NCI-H1694 treated with DMSO at 0.1 percent for 48 hours (cell line): ENCODE measurements at regions not wholly inside any gene's neighbourhood (a gene's known extent, or its start where the extent isn't known, plus 50 kb on each side); places are given as distances from the start of the nearest gene placed in this dataset.

Experiments
- DNase-seq: peaks from one replicate; lab custom pipeline; 2025; lab: John Stamatoyannopoulos, UW

DNA sequence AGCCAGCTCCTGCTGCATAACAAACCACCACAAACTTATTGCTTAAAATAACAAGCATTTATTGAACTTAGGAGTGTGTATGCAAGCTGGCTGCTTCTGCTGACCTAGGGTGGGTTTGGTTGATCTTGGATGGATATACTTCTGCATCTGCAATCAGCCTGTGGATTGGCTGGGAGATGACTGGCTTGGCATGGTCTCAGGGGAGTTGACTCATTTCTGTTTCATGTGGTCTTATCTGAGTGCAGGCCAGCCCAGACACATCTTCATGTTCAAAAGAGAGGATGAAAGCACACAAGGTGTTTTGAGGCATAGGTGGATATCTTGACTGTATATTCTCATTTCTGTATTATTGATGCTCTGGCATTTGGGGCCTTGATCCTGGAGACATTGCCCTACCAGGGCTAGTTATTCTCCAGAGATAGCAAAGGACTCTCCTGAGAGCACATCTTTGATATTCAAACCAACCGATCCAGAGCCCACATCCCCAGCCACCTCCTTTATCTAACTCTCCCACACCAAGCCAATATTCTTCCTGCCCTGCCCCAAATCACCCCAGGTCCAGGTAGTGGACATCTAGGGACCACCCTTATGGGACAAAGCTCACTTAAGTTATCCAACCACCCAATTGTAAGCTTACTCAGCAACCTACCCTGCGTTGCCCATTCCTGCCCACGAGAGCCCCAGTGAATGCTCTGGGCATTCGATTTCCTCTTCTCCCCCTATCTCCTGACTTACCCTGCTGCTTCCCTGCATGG, 350.8 kb downstream of the PTPRU start:
- DNase-seq = no peak

DNA sequence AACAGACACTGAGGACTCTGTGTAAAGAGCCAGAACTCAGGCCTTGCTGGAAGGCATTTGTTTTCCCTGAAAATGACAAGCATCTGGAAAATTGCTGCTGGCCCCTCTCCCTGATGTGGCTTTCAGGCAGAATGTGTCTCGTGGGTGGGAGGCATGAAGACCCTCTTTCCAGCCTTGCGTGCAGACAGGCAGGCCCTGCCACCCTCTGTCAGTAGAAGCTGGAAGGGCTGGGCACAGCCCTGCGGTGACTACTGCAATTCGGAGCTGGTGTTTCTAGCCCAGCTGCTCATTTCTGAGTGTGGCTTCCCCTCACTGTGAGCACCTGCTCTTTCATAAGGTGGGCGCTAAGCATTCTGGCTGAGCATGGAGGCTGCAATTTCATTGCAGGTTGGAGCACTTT, 349.9 kb downstream of the PTPRU start:
- DNase-seq = no peak

DNA sequence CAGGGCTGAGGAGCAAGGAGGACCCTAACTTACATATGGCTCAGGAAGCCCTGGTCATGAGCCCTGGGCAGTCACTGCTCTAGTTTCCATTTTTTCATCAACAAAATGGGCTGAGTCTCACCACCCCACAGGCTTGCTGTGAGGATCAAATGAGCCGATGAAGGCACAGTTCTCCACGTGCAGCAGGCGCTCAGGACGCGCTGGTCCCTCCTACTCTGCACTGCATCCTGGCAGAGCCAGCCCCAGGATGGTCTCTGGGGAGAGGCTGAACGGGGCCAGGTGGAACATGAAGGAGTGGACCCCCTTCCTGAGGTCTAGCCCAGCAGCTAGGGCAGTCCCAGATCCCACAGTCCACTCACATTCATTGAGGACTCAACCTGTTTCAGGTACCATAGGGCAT, 349.3 kb downstream of the PTPRU start:
- DNase-seq = no peak

DNA sequence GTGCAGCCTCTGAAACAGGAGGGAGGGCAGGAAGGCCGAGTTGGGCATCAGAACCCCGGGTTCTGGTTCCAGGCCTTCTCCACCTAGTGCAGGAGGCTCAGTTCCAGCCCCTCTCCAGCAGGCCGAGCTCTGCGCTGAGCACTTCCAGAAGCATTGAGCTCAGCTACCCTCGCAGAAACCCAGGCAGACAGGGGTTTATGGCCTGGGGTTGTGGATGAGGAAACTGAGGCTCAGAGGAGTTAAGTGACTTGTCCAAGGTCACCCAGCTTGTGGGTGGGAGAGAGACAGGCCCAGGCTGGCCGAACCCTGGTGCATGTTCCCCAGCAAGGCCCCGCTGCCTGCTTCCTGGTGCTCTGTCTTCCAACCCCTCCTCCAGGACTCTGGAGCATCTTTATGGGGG, 348.9 kb downstream of the PTPRU start:
- no peak for DNase-seq

DNA sequence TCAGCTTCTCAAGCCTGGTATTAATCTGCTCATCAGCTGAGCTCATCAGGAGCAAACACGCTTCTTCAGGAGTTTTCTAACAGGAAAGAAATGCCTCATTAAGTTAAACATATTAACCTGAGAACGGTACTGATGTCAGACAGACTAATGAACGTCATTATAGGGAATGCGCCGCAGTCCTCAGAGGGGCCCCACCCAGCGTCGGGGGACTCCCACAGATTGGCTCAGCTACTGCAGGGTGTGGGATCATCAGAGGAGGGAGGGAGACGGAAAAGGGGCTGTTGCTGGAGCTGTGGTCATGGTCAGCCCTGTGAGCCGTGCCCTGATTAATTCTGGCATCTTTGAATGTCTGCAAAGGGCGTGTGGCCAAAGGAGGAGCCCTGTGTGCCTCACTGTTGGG, 348.5 kb downstream of the PTPRU start:
- no peak for DNase-seq

DNA sequence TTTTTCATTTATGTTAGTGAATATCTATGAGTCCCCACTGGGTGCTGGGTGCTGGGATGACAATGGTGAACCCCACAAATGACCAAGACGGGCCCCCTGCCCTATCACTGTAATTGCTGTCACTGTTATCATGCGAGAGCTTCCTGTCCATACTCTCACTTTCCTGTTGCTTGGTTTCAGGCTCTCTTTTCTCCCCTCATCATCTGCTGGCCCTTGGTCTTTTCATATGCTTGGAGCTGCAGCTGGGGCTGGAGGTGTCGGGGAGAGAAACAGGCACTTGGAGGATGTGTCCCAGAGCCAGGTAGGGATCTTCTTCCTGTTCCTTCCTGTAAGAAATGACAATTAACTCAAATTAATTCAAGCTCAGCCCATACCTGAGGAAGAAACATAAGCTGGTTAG, 348.0 kb downstream of the PTPRU start:
- no peak for DNase-seq

DNA sequence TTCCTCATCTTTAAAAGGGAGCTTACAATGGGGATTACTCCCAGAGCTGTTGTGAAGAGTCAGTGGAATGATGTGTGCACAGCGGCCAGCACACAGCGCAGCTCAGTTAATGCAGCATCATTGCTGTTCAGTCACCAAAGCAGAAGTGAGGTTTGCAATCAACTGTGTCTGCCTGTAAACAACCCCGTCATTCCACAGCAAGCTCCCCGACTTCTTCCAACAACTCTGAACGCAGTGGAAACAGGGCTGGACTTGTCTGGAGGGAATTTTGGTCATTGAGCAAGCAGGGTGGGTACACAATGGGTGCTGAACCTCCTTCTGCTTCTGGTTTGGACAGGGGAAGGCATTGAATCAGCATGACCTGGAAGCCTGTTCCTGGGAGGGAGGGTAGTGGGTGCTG, 347.4 kb downstream of the PTPRU start:
- DNase-seq = no peak

DNA sequence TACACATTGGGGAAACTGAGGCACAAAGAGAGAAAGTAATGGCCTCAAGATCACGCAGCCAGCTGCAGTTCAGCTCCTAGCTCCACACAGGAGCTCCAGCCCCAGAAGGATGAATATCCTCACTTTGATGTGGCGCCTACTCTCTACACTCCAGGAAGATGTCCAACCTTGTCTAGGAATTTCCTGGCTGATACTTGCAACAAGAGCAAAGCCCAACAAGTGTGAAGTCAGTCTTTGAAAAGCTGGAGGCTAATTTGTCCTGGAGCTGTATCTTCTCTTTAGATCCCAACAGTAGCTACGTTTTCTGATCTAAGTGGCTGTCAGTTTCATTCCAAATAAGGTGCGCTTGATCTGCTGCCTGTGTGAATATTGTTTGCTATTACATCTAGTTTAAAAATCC, 344.9 kb downstream of the PTPRU start:
- DNase-seq = no peak

DNA sequence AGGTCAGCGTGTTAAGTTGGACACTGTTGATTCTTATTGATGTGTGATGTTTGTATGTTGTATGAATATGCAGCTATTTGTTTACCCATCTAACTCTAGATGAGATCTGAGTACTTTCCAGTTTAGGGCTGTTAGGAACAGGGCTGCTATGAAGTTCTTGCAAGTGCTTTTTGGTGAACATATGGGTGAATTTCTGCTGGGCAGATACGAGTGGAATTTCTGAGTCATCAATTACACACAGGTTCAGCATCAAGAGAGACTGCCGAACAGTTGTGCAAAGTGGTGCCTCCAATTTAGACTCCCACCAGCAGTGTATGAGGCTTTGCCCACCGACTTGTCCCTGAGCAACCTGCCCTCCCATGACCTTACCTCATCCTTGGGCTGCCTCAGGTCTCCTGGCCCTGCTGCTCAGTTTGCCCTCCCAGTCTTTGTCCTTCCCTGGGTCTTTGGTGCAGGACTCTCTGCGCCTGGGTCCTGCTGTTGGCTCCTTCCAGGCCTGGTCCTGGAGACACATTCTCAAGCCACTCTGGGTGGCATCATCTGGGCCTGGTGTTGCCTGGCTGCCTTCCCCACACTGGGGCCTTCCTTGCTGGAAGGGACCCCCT, 343.6 kb downstream of the PTPRU start:
- DNase-seq = peak; percentile 47

DNA sequence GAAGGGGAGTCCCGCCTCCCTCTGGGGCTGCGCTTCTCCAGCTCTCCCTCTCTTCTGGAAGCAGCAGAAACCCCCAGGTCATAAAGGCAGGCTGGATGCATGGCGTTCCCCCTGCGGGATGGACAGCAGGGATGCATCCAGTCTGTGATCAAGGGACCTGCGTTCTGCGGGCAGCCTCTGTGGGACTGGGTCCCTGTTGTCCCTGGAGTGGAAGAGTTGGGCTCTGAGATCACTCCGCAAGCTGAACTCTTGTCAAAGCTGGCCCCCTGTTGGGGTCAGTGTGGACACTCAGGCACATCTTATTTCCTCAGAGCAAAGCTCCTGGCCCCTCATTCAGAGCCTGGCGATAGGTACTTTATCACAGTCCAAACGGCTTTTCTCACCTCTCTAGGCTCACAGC, 341.2 kb downstream of the PTPRU start:
- DNase-seq = no peak

DNA sequence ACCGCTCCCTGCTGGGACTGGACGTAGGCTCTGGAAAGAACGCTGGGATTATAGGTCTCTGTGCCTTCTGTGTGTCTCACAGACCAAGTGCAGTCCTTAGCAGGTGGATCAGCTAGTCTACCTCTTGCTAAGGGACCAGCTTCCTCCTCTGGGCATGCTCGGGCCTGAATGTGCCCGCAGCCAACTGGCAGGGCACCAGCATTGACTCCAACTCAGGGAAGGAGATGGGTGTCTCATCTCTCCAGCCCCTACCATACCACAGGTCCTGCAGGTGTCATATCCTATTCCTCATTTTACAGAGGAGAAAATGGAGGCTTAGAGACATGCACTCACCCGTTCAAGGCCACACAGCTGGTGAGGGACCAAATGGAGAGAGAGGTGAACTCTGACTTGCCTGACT, 340.2 kb downstream of the PTPRU start:
- no peak for DNase-seq

DNA sequence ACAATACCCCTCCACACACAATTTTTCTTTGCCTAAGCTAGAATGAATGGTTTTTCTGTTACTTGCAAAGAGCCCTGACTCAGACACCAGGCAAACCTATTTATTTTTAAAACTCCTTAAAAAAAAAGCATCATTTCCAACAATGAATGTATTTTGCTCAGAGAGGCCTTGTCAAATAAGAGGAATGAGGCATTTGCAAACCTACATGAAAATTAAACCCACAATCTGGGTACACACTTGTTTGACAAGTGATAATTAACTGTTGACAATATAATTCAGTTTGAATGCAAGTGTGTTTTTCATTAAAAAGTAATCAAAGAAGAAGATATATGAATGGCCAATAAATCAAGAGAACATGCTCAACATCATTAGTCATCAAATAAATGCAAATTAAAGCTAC, 339.5 kb downstream of the PTPRU start:
- no peak for DNase-seq

DNA sequence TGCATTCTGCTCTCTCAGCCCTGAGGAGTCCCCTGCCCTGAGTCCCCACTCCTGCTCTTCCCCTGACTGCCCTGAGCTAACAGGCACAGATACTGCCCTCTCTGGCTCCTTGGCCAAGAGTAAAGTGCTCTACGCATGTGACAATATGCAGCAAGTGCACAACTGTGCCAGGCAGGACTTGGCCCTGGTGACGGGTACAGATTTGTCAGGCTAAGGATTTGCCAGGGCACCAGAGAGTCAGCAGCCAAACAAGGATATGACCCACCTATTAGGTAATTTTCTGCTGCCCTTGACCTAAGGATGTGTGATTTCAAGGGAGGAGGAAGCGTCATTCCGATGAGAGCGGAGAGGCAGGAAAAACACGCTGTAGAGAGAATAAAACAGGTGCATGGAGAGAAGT, 339.0 kb downstream of the PTPRU start:
- DNase-seq = no peak

DNA sequence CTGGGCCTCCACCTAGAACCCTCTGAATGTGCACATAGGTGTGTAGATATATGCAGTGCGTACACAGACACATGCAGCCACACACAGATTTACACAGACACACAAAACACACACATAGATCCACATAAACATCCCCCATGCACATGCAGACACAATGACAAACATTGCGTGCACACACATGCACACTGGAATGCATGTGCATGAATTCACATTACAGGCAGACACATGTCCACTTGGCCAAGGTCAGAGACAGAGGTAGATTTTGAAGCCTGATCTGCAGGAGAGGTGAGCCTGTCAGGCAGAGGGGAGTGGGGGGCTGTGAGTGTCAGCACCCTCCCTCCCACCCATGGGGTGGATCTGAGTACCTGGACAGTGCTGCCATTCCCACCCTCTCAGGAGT, 338.5 kb downstream of the PTPRU start:
- no peak for DNase-seq

DNA sequence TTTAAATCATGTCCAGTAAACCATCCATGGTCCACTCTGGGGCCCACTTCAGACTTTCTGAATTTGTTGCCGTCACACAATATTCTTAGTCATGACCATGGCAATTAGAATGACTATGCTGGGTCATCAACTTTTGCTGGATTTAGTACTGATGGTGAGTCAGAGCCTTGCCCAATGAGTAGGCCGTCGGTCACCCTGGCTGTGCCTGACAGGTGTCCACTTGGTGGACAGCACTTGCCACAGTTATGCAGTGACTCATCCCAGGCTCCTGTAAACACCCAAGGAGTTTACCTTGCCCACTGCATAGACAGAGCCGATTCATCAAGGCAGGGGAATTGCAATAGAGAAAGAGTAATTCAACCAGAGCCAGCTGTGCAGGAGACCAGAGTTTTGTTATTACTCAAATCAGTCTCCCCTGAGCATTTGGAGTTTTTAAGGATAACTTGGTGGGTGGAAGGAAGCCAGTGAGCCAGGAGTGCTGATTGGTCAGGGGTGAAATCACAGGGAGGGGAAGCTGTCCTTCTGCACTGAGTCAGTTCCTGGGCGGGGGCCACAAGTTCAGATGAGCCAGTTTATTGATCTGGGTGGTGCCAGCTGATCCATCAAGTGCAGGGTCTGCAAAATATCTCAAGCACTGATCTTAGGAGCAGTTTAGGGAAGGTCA, 333.8 kb downstream of the PTPRU start:
- DNase-seq = no peak

DNA sequence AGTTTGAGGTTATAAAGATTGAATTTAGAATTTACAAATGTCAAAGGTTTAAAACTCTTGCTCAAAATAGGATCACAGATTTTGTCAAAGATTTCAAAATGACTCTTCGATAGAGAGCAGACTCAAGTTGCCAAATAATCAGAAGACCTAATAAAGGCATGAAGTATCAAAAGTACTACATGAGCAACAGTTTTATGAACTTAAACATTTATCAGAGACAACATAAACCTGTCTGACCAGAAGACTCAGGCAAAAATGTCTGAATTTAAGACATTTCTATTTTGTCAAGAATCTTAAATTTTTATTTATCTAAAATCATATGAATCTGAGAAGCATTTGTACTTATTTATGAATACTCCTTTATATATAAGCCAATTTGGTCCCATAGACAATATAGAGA, 330.9 kb downstream of the PTPRU start:
- no peak for DNase-seq

DNA sequence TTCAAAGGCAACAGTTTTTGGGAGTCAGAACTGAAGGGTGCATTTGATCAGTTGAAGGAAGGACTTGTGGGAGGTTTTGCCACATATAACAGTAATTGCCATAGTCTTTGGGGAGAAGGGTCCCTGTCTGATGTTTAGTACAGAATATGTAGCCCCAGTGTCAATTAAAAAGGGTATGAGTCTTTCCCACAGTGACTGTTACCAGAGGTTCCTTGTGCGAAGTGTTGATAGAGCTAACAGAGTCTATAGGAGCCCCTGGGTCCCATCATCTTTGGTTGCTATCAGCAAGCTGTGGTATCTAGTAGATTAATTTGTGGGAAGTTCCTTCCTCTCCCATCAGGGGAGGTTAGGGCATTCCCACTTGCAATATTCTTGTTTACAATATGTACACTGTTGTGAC, 329.2 kb downstream of the PTPRU start:
- no peak for DNase-seq

DNA sequence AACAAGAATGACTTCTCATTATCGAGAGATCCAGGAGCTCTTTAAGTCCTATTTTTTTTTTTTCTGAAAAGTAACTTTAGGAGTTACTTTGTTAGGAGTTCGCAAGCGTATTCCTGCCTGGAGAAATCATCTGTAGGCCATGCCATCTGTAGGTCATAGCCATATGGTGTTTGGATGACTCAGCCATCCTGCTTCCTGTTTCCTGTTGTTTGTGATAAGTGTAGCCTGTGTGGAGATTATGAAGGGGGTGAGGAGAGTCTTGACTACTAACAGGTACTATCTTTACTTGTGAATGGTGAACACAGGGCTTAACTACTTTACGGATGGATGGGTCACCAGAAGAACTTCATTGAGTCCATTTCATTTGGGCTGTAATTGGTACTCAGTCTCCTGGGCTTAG, 327.2 kb downstream of the PTPRU start:
- DNase-seq = no peak

DNA sequence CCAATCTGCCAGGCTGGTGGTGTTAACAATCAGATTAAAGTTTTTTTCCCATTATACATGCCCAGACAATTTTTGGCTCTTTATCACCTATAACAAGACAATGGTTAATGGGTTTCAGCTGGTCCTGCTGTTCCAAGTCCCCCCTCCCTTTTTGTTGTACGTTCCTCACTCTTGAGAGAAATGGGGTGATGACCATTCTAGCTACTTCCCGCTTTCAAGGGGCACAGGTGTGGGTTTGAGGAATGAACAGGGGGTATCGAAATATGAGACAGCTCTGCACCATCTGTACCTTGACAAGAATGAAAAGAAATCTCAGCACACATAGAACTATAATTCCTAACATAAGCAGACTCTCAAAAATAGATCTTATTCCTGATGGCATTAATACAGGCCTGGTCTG, 326.8 kb downstream of the PTPRU start:
- DNase-seq = peak; percentile 6

DNA sequence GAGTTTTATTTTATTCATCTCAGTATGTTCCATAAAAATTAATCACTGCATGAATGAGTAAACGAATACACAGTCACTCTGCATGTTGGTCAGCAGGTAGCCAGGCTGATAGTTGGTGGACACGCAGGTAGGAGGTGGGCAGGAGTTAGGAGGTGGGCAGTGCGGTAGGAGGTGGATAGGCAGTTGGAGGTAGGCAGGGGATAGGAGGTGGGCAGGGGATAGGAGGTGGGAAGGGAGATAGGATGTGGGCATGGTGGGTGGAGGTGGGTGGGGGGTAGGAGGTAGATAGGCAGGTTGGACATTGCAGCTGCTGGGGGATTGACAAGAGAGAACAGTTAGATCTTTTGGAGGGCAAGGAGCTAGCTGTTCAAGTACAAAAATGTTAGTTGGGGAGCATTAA, 322.7 kb downstream of the PTPRU start:
- no peak for DNase-seq

DNA sequence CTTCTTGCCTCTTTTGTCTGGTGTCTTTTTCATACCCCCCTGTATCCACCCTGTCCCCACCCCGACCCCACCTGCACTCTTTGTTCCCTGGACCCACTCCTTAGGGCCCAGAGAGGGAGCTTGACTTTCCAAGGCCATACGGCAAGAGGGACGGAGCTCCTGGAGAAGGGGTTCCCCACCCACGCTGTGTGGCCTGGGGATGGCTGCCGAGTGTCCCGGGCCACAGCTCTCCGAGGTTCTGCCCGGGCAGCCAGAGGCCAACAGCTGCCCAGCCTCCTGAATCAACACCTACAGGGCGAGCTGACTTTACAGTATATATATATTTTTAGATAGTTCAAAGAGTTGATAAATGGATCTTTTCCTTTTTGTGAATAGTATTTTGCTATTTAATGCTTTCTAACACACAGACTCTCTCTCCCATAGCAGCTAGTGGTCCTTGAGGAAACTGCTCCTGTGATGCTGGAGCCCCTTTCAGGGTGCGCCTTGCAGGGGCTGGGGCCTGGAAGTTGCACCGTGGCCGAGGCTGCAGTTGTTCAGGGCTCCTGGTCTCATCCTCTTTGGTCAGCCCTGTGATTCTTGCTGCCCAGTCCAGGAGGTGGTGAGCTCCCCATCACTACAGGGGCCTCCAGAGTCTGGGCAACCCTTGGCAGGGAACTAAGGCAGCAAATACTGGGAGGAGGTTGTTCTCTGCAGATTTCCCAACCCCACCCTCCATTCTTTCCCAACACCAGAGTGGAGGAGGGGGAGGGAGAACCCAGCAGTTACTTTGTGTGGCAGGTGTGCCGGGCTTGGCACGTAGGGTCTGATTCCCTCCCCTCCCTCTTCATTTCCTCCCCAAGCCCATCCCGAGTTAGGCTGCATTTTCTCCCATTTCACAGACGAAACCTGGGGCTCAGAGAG, 321.6 kb downstream of the PTPRU start:
- no peak for DNase-seq

DNA sequence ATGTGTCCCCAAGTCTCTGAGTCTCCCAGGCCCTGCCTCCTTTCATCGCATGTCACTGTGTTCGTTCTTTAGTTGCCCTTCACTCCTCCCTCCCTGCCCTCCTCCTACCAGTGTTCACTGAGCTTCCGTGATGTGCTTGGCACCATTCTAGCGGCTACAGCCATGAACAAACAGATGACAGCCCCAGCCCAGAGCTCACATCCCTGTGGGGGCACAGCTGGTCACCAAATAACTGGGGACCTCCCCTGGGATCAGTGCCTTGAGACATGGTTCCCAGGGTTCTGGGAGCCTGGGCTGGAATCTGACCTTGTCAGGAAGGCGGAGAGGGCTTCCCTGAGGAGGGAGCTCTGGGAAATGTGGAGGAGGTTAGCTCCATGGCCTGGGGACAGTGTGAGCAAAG, 320.7 kb downstream of the PTPRU start:
- no peak for DNase-seq

DNA sequence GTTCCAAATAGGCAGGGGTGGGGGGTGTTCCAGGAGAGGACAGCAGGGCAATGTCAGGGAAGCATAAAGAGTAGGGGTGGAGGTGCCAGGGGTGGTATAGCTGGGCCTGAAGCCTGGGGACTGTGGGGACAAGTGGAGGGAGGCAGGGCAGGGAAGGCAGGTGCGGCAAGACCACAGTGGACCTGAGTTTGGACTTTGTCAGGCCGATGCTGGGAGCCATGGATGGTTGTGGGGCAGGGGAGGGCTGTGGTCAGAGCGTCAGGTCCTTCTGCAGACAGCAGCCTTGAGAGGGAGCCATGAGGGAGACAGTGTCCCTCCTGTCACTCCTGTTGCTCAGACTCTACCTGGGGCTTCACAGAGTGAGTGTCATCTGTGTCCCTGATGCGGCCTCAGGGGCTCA, 320.3 kb downstream of the PTPRU start:
- no peak for DNase-seq
